ENCODE measurements at regions not wholly inside any gene's neighbourhood (a gene's known extent, or its start where the extent isn't known, plus 50 kb on each side); places are given as distances from the start of the nearest gene placed in this dataset.

DNA sequence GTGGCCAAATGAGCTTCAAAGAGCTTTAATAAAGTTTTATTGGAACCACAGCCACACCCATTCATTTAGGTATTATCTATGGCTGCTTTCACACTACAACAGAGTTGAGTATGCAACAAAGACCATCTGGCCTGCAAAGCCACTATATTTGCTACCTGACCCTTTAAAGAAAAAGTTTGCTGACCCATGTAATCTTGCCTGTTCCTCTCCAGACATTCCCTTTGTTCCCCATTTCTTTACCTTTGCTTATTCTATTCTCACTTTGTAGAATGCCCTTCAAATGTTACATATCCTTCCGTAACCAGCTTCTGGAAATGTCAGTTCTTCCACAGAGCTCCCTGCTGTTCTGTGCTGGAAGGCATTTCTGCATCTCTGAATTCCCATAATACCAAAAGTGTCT is 320.2 kb downstream of the TLE1 start:
- TF ChIP-seq EZH2 (IDR thresholded peaks at IDR 0.05; ENCODE audit: borderline replicate concordance, control insufficient read depth, low read depth, low read length) (no peak), IRF3 (IDR thresholded peaks at IDR 0.05) (no peak), SPI1 (IDR thresholded peaks at IDR 0.05; ENCODE audit: borderline replicate concordance, insufficient read depth, low read depth, low read length) (no peak), ESRRA (IDR thresholded peaks at IDR 0.05; ENCODE audit: low read length) (no peak)
- TF ChIP-seq, protein P1, sequence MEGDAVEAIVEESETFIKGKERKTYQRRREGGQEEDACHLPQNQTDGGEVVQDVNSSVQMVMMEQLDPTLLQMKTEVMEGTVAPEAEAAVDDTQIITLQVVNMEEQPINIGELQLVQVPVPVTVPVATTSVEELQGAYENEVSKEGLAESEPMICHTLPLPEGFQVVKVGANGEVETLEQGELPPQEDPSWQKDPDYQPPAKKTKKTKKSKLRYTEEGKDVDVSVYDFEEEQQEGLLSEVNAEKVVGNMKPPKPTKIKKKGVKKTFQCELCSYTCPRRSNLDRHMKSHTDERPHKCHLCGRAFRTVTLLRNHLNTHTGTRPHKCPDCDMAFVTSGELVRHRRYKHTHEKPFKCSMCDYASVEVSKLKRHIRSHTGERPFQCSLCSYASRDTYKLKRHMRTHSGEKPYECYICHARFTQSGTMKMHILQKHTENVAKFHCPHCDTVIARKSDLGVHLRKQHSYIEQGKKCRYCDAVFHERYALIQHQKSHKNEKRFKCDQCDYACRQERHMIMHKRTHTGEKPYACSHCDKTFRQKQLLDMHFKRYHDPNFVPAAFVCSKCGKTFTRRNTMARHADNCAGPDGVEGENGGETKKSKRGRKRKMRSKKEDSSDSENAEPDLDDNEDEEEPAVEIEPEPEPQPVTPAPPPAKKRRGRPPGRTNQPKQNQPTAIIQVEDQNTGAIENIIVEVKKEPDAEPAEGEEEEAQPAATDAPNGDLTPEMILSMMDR (IDR thresholded peaks at IDR 0.05 in 2 of 3, conservative IDR thresholded peaks at IDR 0.05 in 1 of 3; ENCODE audit: control insufficient read depth in 2 of 3, extremely low read depth in 1 of 3, insufficient read depth in 1 of 3, low read depth in 3 of 3, low read length in 3 of 3) = no peak

All from GM12878 (cell line).